ENCODE measurements at regions not wholly inside any gene's neighbourhood (a gene's known extent, or its start where the extent isn't known, plus 50 kb on each side); places are given as distances from the start of the nearest gene placed in this dataset.

DNA sequence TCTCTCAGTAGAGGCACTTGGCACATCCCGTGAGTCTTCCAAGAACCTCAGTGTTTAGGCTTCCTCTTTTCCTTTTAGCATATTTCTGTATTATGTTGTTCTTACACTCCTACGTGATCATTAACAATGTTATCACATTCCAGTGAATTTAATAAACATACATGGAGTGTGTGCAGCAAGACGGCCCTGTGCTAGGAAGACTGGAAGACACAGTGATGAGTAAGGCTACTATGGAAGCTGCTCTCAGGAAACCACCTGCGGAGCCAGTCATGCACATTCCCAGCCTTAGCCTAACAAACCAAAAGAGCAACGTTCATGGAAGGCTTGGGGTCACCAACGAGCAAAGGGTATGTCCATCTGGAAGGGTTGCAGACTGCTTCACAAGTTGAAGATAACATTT lies 103.4 kb downstream of the ETAA1 start:
- no peaks in the 10 kb centered on the region for H3K9me3 ChIP-seq (ENCODE audit: low read length)
- H3F3A ChIP-seq (ENCODE audit: insufficient read depth, low read length, poor library complexity, severe bottlenecking) = no peaks in the 10 kb centered on the region
- no peaks in the 10 kb centered on the region for H3K36me3 ChIP-seq (ENCODE audit: insufficient read depth, low read length)
- H3K4me2 ChIP-seq (ENCODE audit: low read length) = no peak overlapping the region
- H3K27ac ChIP-seq (ENCODE audit: low read length) = no peak overlapping the region
- no peaks in the 10 kb centered on the region for H3K79me2 ChIP-seq (replicated peaks; ENCODE audit: insufficient read depth, low read length)
- TF ChIP-seq EZH2 (IDR thresholded peaks at IDR 0.05; ENCODE audit: borderline replicate concordance, insufficient read depth, low read length, poor library complexity, severe bottlenecking) (no peak), SMC3 (conservative IDR thresholded peaks at IDR 0.05; ENCODE audit: poor library complexity) (no peak), RAD21 (conservative IDR thresholded peaks at IDR 0.05) (no peak), MXI1 (conservative IDR thresholded peaks at IDR 0.05; ENCODE audit: poor library complexity, severe bottlenecking) (no peak), POLR2AphosphoS5 (IDR thresholded peaks at IDR 0.05) (no peak), EP300 (conservative IDR thresholded peaks at IDR 0.05; ENCODE audit: poor library complexity, severe bottlenecking) (no peak), TAF1 (IDR thresholded peaks at IDR 0.05; ENCODE audit: low read depth) (no peak)
- TF ChIP-seq, protein P1, sequence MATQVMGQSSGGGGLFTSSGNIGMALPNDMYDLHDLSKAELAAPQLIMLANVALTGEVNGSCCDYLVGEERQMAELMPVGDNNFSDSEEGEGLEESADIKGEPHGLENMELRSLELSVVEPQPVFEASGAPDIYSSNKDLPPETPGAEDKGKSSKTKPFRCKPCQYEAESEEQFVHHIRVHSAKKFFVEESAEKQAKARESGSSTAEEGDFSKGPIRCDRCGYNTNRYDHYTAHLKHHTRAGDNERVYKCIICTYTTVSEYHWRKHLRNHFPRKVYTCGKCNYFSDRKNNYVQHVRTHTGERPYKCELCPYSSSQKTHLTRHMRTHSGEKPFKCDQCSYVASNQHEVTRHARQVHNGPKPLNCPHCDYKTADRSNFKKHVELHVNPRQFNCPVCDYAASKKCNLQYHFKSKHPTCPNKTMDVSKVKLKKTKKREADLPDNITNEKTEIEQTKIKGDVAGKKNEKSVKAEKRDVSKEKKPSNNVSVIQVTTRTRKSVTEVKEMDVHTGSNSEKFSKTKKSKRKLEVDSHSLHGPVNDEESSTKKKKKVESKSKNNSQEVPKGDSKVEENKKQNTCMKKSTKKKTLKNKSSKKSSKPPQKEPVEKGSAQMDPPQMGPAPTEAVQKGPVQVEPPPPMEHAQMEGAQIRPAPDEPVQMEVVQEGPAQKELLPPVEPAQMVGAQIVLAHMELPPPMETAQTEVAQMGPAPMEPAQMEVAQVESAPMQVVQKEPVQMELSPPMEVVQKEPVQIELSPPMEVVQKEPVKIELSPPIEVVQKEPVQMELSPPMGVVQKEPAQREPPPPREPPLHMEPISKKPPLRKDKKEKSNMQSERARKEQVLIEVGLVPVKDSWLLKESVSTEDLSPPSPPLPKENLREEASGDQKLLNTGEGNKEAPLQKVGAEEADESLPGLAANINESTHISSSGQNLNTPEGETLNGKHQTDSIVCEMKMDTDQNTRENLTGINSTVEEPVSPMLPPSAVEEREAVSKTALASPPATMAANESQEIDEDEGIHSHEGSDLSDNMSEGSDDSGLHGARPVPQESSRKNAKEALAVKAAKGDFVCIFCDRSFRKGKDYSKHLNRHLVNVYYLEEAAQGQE (IDR thresholded peaks at IDR 0.05; ENCODE audit: borderline replicate concordance) = no peak
- TF ChIP-seq, protein P2, sequence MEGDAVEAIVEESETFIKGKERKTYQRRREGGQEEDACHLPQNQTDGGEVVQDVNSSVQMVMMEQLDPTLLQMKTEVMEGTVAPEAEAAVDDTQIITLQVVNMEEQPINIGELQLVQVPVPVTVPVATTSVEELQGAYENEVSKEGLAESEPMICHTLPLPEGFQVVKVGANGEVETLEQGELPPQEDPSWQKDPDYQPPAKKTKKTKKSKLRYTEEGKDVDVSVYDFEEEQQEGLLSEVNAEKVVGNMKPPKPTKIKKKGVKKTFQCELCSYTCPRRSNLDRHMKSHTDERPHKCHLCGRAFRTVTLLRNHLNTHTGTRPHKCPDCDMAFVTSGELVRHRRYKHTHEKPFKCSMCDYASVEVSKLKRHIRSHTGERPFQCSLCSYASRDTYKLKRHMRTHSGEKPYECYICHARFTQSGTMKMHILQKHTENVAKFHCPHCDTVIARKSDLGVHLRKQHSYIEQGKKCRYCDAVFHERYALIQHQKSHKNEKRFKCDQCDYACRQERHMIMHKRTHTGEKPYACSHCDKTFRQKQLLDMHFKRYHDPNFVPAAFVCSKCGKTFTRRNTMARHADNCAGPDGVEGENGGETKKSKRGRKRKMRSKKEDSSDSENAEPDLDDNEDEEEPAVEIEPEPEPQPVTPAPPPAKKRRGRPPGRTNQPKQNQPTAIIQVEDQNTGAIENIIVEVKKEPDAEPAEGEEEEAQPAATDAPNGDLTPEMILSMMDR (IDR thresholded peaks at IDR 0.05; ENCODE audit: poor library complexity, severe bottlenecking) = no peak
- no peak overlapping the region for H3K4me3 ChIP-seq (ENCODE audit: low read length)
- H3K27me3 ChIP-seq (ENCODE audit: insufficient read depth, low read depth, low read length) = no peaks in the 10 kb centered on the region
- no peaks in the 10 kb centered on the region for H3K9me2 ChIP-seq (ENCODE audit: insufficient read depth, low read length)
- H2AFZ ChIP-seq (ENCODE audit: low read depth, low read length) = no peak overlapping the region
- no peak overlapping the region for H3K9ac ChIP-seq (ENCODE audit: low read length)
- H4K20me1 ChIP-seq (ENCODE audit: insufficient read depth) = no peaks in the 10 kb centered on the region

DNA sequence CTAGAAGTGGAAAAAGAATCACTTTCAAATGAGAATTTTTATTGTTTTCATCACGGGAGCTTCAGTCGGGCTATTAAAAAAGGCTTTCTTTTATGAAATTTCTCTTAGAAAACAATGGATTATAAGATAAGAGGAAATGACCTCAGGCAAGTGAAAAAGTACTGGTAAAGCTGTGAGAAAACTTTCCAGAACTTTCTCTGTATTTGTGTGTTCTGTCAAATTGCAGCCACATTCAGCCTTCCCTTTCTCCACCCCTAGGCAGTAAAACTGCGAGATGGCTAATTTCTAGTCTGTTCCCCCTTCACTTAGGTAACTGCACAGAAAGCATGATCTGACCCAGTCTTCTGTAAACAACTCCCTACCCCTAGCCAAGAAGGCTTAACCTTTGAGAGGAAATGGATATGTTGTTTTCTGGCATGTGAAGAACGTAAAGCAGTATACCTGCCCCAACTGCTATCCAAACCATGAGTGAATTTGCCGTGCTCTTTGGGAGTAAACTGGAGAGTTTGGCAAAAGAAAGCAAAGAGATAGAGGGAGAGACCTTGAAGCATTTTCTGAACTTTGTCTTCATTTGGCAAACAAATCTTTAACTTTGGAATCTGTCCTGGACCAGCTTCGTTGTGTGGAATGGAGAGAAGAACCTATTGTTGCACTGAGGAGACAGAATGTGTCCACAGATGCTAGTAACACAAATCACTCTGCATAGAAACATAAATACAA lies 105.4 kb downstream of the ETAA1 start:
- no peak for TF ChIP-seq MXI1 (conservative IDR thresholded peaks at IDR 0.05; ENCODE audit: poor library complexity, severe bottlenecking)
- no peak for TF ChIP-seq POLR2AphosphoS5 (IDR thresholded peaks at IDR 0.05)
- no peak for TF ChIP-seq RAD21 (conservative IDR thresholded peaks at IDR 0.05)
- TF ChIP-seq TAF1 (IDR thresholded peaks at IDR 0.05; ENCODE audit: low read depth) = no peak
- TF ChIP-seq, protein P2 (IDR thresholded peaks at IDR 0.05; ENCODE audit: poor library complexity, severe bottlenecking) = no peak
- TF ChIP-seq, protein P1 (IDR thresholded peaks at IDR 0.05; ENCODE audit: borderline replicate concordance) = no peak
- no peak for TF ChIP-seq SMC3 (conservative IDR thresholded peaks at IDR 0.05; ENCODE audit: poor library complexity)
- H3K9ac ChIP-seq (ENCODE audit: low read length) = no peak overlapping the region
- H3K9me3 ChIP-seq (ENCODE audit: low read length) = no peaks in the 10 kb centered on the region
- H4K20me1 ChIP-seq (ENCODE audit: insufficient read depth) = no peaks in the 10 kb centered on the region
- no peaks in the 10 kb centered on the region for H3K36me3 ChIP-seq (ENCODE audit: insufficient read depth, low read length)
- no peaks in the 10 kb centered on the region for H3K9me2 ChIP-seq (ENCODE audit: insufficient read depth, low read length)
- no peak overlapping the region for H2AFZ ChIP-seq (ENCODE audit: low read depth, low read length)
- no peak overlapping the region for H3K4me2 ChIP-seq (ENCODE audit: low read length)
- H3K4me3 ChIP-seq (ENCODE audit: low read length) = no peak overlapping the region
- H3K27me3 ChIP-seq (ENCODE audit: insufficient read depth, low read depth, low read length) = no peaks in the 10 kb centered on the region
- no peaks in the 10 kb centered on the region for H3K79me2 ChIP-seq (replicated peaks; ENCODE audit: insufficient read depth, low read length)
- H3K27ac ChIP-seq (ENCODE audit: low read length) = no peak overlapping the region
- H3F3A ChIP-seq (ENCODE audit: insufficient read depth, low read length, poor library complexity, severe bottlenecking) = no peaks in the 10 kb centered on the region

Data from neural cell (in vitro differentiated cells).